HCT116 (cell line): ENCODE measurements at regions not wholly inside any gene's neighbourhood (a gene's known extent, or its start where the extent isn't known, plus 50 kb on each side); places are given as distances from the start of the nearest gene placed in this dataset.

Experiments
- ATAC-seq: fragments of 200-7000 bp; cut with Tn5 transposase; 2 replicates; pipeline ENCODE4 v1.9.1; 2020; ENCODE audit warnings: mild to moderate bottlenecking, moderate library complexity
- BruUV-seq: library from RNA; stranded (reverse); fragments of 400-500 nt; replicated peaks from 2 replicates; lab custom pipeline; 2021; lab: Mats Ljungman, UMichigan
- CTCF ChIA-PET: fragments of 300-600 bp; sonication (Branson Sonifier 250); formaldehyde crosslinking; loops from one replicate; lab custom pipeline; 2021; ENCODE audit warnings: antibody characterized with exemption; lab: Charles Lee
- POLR2A ChIA-PET: fragments of 300-600, 350-600 bp; sonication (Branson Sonifier 250); formaldehyde crosslinking; loops from one replicate; lab custom pipeline; 2021; ENCODE audit warnings: antibody characterized with exemption; lab: Charles Lee
- RAD21 ChIA-PET, 2 experiments: fragments of 300-600 bp; sonication (Branson Sonifier 250); formaldehyde crosslinking; loops; one replicate each; lab custom pipeline; 2023; ENCODE audit warnings: low total read pairs in 2 of 2; ENCODE audit not compliant: uncharacterized antibody in 2 of 2, unreplicated experiment in 2 of 2, low non-redundant PET in 1 of 2; lab: Charles Lee
- DNase-seq: peaks from one replicate; pipeline ENCODE4 v3.0.0-alpha.2; 2010; ENCODE audit warnings: low read depth, low spot score
- H2AFZ ChIP-seq: fragments of 200-600 bp; shearing (Covaris generic), sonication (generic); 2 replicates; pipeline ENCODE4 v1.6.1; 2017; ENCODE audit warnings: low read depth, mixed run types, mixed read lengths, antibody characterized with exemption, low read length; ENCODE audit not compliant: poor library complexity, severe bottlenecking
- H3K27ac ChIP-seq: 2 replicates; pipeline ENCODE4 v1.5.1; 2012; ENCODE audit warnings: low read depth, low read length
- H3K27me3 ChIP-seq: fragments of 200-600 bp; sonication (generic); 2 replicates; pipeline ENCODE4 v1.6.1; 2016; ENCODE audit warnings: mixed run types, low read length, mixed read lengths; ENCODE audit not compliant: insufficient read depth
- H3K36me3 ChIP-seq, 2 experiments: fragments of 200-500 bp in 1 of 2; fragments of 200-600 bp in 1 of 2; sonication (Bioruptor generic) in 1 of 2; sonication (generic) in 1 of 2; 2 replicates each; pipeline versions ENCODE4 v1.5.1 to v1.6.1; 2014 to 2016; ENCODE audit warnings: low read length in 2 of 2, inconsistent platforms in 1 of 2, mixed read lengths in 1 of 2, mixed run types in 1 of 2; ENCODE audit not compliant: insufficient read depth in 2 of 2, control insufficient read depth in 1 of 2
- H3K4me1 ChIP-seq, 2 experiments: fragments of 200-600 bp in 1 of 2; sonication (generic) in 1 of 2; 2 replicates each; pipeline versions ENCODE4 v1.5.1 to v1.6.1; 2012 to 2017; ENCODE audit warnings: low read length in 2 of 2, inconsistent platforms in 1 of 2, mild to moderate bottlenecking in 1 of 2, mixed read lengths in 1 of 2, mixed run types in 1 of 2, moderate library complexity in 1 of 2; ENCODE audit not compliant: insufficient read depth in 2 of 2, control insufficient read depth in 1 of 2
- H3K4me2 ChIP-seq: fragments of 200-600 bp; sonication (generic); 2 replicates; pipeline ENCODE4 v1.6.1; 2017; ENCODE audit warnings: mixed run types, low read length, mixed read lengths
- H3K4me3 ChIP-seq, 2 experiments: fragments of 200-600 bp in 1 of 2; sonication (generic) in 1 of 2; replicated peaks in 1 of 2; 2 replicates each; pipeline ENCODE4 v1.5.1; 2011 to 2016; ENCODE audit warnings: low read length in 2 of 2, control low read depth in 1 of 2, low read depth in 1 of 2, mild to moderate bottlenecking in 1 of 2, mixed read lengths in 1 of 2, mixed run types in 1 of 2
- H3K79me2 ChIP-seq: fragments of 200-600 bp; sonication (generic); 2 replicates; pipeline ENCODE4 v1.6.1; 2017; ENCODE audit warnings: mild to moderate bottlenecking, mixed run types, low read length, moderate library complexity, mixed read lengths; ENCODE audit not compliant: insufficient read depth
- H3K9ac ChIP-seq: fragments of 200-600 bp; sonication (generic); 2 replicates; pipeline ENCODE4 v1.6.1; 2016; ENCODE audit warnings: low read length, mixed read lengths
- H3K9me2 ChIP-seq: fragments of 200-600 bp; sonication (generic), shearing (Covaris generic); 2 replicates; pipeline ENCODE4 v1.6.1; 2017; ENCODE audit warnings: mixed run types, mild to moderate bottlenecking, moderate library complexity; ENCODE audit not compliant: insufficient read depth
- H3K9me3 ChIP-seq, 2 experiments: fragments of 200-500 bp in 1 of 2; fragments of 200-600 bp in 1 of 2; sonication (Bioruptor generic) in 1 of 2; sonication (generic) in 1 of 2; 2 replicates each; pipeline ENCODE4 v1.6.1; 2014 to 2017; ENCODE audit warnings: low read length in 2 of 2, mixed read lengths in 2 of 2, inconsistent platforms in 1 of 2, low read depth in 1 of 2, mild to moderate bottlenecking in 1 of 2, mixed run types in 1 of 2, moderate library complexity in 1 of 2; ENCODE audit not compliant: control insufficient read depth in 1 of 2, insufficient read depth in 1 of 2
- H4K20me1 ChIP-seq: fragments of 200-600 bp; sonication (generic), shearing (Covaris generic); 2 replicates; pipeline ENCODE4 v1.6.1; 2017; ENCODE audit warnings: mixed run types, mild to moderate bottlenecking, moderate library complexity; ENCODE audit not compliant: insufficient read depth
- CBX3 ChIP-seq: IDR thresholded peaks from 2 replicates; pipeline ENCODE4 v1.6.1; 2012; ENCODE audit warnings: low read depth
- CEBPB ChIP-seq: IDR thresholded peaks from 2 replicates; pipeline ENCODE4 v1.6.1; 2012; ENCODE audit warnings: low read depth
- CTCF ChIP-seq, 3 experiments: fragments of 200-600 bp in 1 of 3; sonication (generic) in 1 of 3; IDR thresholded peaks in 2 of 3; conservative IDR thresholded peaks in 1 of 3; 2 replicates each; pipeline ENCODE4 v1.5.1; 2012 to 2017; ENCODE audit warnings: low read depth in 2 of 3, low read length in 2 of 3, antibody characterized with exemption in 1 of 3, borderline replicate concordance in 1 of 3, control low read depth in 1 of 3, mild to moderate bottlenecking in 1 of 3, mixed read lengths in 1 of 3, mixed run types in 1 of 3, moderate library complexity in 1 of 3; ENCODE audit not compliant: insufficient read depth in 1 of 3
- EGR1 ChIP-seq: IDR thresholded peaks from 2 replicates; pipeline ENCODE4 v1.6.1; 2012; ENCODE audit warnings: low read depth
- ELF1 ChIP-seq: IDR thresholded peaks from 2 replicates; pipeline ENCODE4 v1.6.1; 2012; ENCODE audit warnings: low read depth, borderline replicate concordance
- EZH2 ChIP-seq: fragments of 200-600 bp; sonication (generic); IDR thresholded peaks from 2 replicates; pipeline ENCODE4 v1.6.1; 2017; ENCODE audit warnings: antibody characterized with exemption, mixed run types
- EZH2phosphoT487 ChIP-seq: fragments of 200-600 bp; IDR thresholded peaks from 2 replicates; pipeline ENCODE4 v1.6.1; 2018; ENCODE audit warnings: antibody characterized with exemption, borderline replicate concordance
- JUND ChIP-seq: IDR thresholded peaks from 2 replicates; pipeline ENCODE4 v1.6.1; 2012
- POLR2A ChIP-seq: IDR thresholded peaks from 2 replicates; pipeline ENCODE4 v1.7.0; 2011; ENCODE audit warnings: borderline replicate concordance; ENCODE audit not compliant: insufficient read depth, insufficient read length; ENCODE audit errors: extremely low read depth
- SP1 ChIP-seq: IDR thresholded peaks from 2 replicates; pipeline ENCODE4 v1.6.1; 2012; ENCODE audit warnings: low read depth
- SRF ChIP-seq: IDR thresholded peaks from 2 replicates; pipeline ENCODE4 v1.6.1; 2012; ENCODE audit warnings: low read depth
- ZFX ChIP-seq: fragments of 450-650 bp; IDR thresholded peaks from 2 replicates; pipeline ENCODE4 v1.6.1; 2017
- ZNF274 ChIP-seq: fragments of 200-500 bp; sonication (Bioruptor generic); IDR thresholded peaks from 2 replicates; pipeline ENCODE4 v1.6.1; 2014; ENCODE audit warnings: mild to moderate bottlenecking, low read depth, low read length, inconsistent platforms
- intact Hi-C: fragments of 100-400 bp; cut with micrococcal nuclease; formaldehyde crosslinking; loops from 2 replicates; pipeline ENCODE4 v1.10.0; 2022
- TF ChIP-seq, protein P1 (sequence below): IDR thresholded peaks from 2 replicates; pipeline ENCODE4 v1.6.1; 2012; ENCODE audit warnings: low read depth

GRCh38 chr5:18024542-18024941 is 390.3 kb downstream of the TAF11L14 start:
- no TSS peak for BruUV-seq
- ChIA-PET RAD21 (no interaction called here), CTCF (no interaction called here), POLR2A (no interaction called here)
- Histone ChIP-seq H3K9me3 (peaks cover 3 to 14% of the 10 kb centered on the region in 2 experiments; a peak in 2 of 4 replicates), H2AFZ (no peak overlapping the region), H3K27ac (no peak overlapping the region), H3K27me3 (no peaks in the 10 kb centered on the region), H3K4me3 (no peak overlapping the region), H3K36me3 (no peaks in the 10 kb centered on the region), H3K9me2 (no peaks in the 10 kb centered on the region), H4K20me1 (no peaks in the 10 kb centered on the region), H3K4me2 (no peak overlapping the region), H3K79me2 (no peaks in the 10 kb centered on the region), H3K4me1 (no peaks in the 10 kb centered on the region), H3K9ac (no peak overlapping the region)
- no peak for TF ChIP-seq POLR2A
- TF ChIP-seq ZFX, result no peak
- TF ChIP-seq, protein P1, sequence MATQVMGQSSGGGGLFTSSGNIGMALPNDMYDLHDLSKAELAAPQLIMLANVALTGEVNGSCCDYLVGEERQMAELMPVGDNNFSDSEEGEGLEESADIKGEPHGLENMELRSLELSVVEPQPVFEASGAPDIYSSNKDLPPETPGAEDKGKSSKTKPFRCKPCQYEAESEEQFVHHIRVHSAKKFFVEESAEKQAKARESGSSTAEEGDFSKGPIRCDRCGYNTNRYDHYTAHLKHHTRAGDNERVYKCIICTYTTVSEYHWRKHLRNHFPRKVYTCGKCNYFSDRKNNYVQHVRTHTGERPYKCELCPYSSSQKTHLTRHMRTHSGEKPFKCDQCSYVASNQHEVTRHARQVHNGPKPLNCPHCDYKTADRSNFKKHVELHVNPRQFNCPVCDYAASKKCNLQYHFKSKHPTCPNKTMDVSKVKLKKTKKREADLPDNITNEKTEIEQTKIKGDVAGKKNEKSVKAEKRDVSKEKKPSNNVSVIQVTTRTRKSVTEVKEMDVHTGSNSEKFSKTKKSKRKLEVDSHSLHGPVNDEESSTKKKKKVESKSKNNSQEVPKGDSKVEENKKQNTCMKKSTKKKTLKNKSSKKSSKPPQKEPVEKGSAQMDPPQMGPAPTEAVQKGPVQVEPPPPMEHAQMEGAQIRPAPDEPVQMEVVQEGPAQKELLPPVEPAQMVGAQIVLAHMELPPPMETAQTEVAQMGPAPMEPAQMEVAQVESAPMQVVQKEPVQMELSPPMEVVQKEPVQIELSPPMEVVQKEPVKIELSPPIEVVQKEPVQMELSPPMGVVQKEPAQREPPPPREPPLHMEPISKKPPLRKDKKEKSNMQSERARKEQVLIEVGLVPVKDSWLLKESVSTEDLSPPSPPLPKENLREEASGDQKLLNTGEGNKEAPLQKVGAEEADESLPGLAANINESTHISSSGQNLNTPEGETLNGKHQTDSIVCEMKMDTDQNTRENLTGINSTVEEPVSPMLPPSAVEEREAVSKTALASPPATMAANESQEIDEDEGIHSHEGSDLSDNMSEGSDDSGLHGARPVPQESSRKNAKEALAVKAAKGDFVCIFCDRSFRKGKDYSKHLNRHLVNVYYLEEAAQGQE, result no peak
- TF ChIP-seq ELF1, result no peak
- TF ChIP-seq EGR1, result no peak
- TF ChIP-seq EZH2, result no peak
- no peak for TF ChIP-seq CBX3
- no peak for TF ChIP-seq JUND
- TF ChIP-seq CEBPB, result no peak
- no peak for TF ChIP-seq SP1
- TF ChIP-seq SRF, result no peak
- TF ChIP-seq CTCF (IDR thresholded peaks at IDR 0.05 in 2 of 3, conservative IDR thresholded peaks at IDR 0.05 in 1 of 3; ENCODE audit: borderline replicate concordance in 1 of 3, insufficient read depth in 1 of 3, low read depth in 2 of 3, low read length in 2 of 3), result no peak
- no peak for TF ChIP-seq EZH2phosphoT487
- TF ChIP-seq ZNF274, result no peak
- ATAC-seq (no peak), DNase-seq (no peak)
- intact Hi-C loops, result no loop called here
